GM23248 (cell line): ENCODE measurements at regions not wholly inside any gene's neighbourhood (a gene's known extent, or its start where the extent isn't known, plus 50 kb on each side); places are given as distances from the start of the nearest gene placed in this dataset.

ENCODE experiments used
- EZH2 ChIP-seq: fragments of 200-600 bp; sonication (generic); IDR thresholded peaks from 2 replicates; pipeline ENCODE4 v1.6.1; 2018; ENCODE audit warnings: antibody characterized with exemption, mild to moderate bottlenecking; ENCODE audit not compliant: insufficient read depth, poor library complexity, severe bottlenecking
- EZH2phosphoT487 ChIP-seq: fragments of 200-600 bp; sonication (generic); IDR thresholded peaks from 2 replicates; pipeline ENCODE4 v1.6.1; 2018; ENCODE audit warnings: antibody characterized with exemption, moderate library complexity, mild to moderate bottlenecking, low read depth; ENCODE audit not compliant: insufficient read depth

GRCh38 chr2:154599189-154599588 lies 99.3 kb upstream of the KCNJ3 start:
- TF ChIP-seq EZH2 (no peak), EZH2phosphoT487 (no peak)
